DMS114 treated with DMSO at 0.1 percent for 48 hours (cell line): ENCODE measurements at regions not wholly inside any gene's neighbourhood (a gene's known extent, or its start where the extent isn't known, plus 50 kb on each side); places are given as distances from the start of the nearest gene placed in this dataset.

Source experiments
- DNase-seq: peaks from one replicate; lab custom pipeline; 2025; ENCODE audit not compliant: unreplicated experiment; lab: John Stamatoyannopoulos, UW

DNA sequence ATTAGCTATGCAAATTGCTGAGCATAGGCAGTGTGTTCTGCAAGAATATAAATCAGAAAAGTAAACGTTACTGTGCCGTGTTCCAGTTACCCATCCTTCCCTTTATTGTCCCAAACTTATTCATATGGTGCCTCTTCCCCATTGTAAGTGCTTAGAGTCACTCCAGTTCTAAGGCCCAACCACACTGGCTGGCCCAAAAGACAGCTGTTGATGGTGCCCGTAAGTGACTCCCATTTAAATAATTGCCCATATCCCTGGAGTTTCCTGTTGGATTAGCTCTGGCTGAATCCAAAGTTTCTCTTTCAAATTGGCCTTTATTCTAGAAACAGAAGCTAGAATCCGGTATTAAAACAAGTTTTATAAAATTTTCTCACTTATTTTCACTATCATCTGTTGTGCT, 400.1 kb upstream of the DDHD1 start:
- no peak for DNase-seq

- no peak for DNase-seq
Measured at GRCh38 chr14:53551862-53552261, 398.7 kb upstream of the DDHD1 start.

DNA sequence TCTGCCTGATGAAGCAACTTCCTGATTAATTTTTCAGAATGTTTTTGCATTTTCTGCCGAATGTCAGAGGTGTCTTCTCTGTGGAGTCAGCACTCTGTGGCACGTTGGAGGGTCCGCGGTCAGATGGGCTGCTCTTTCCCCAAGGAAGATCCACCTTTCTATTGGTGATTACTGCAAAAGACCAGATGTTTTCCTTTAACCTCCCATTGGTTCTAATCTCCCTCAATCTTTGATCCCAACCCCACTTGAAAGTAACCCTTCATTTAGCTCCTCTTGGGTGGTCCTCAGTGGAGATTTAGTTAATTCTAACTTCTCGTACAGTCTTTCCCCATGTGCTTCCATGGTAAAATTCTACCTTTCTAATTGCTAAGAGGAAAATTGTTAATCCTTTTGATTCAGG, 397.7 kb upstream of the DDHD1 start:
- no peak for DNase-seq

DNA sequence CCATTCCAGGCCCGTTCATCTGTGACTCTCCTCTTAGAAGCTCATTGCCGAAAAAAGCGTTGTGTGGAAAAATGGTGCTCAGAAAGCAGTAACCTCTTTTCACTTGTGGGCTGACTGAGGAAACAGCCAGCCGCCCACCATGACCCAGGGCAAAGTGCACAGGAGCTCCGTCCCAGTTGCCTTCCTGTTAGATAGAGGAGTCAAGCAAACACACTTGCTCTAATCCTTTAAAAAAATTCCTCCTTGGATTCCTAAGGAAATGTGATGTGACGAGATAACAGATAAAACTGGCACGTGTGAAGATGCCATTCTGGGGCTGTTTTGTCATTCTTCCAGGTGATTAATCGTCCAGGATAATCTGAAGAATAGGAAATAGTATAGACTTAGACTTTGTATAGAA, 396.8 kb upstream of the DDHD1 start:
- no peak for DNase-seq

GRCh38 chr14:53547593-53547992, 394.5 kb upstream of the DDHD1 start:
- no peak for DNase-seq

- no peak for DNase-seq
Measured at GRCh38 chr14:53545217-53545616, 392.1 kb upstream of the DDHD1 start.

GRCh38 chr14:53542732-53543131, 389.6 kb upstream of the DDHD1 start:
- no peak for DNase-seq

DNA sequence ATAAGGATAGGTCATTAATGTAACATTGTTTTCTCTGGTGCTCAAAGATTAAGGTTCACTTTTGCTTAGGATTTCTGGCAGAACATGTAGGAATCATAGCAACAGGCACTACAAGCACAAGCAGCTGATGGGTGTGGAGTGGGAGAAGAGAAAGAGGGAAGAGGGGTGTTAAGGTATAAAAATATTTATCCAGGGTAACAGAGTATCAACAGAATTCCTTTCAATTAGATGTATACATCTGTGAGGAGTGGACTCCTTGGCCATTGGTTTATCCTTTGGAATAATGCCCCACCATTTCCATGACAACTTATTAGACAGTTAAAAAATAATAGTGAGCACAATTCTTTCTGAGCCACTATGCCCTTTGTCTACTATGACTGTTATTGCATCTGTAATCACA, 388.3 kb upstream of the DDHD1 start:
- DNase-seq = no peak

- DNase-seq = peak; percentile 29
Measured at GRCh38 chr14:53539489-53540126, 386.5 kb upstream of the DDHD1 start.

GRCh38 chr14:53538316-53538881, 385.3 kb upstream of the DDHD1 start:
- DNase-seq = no peak

DNA sequence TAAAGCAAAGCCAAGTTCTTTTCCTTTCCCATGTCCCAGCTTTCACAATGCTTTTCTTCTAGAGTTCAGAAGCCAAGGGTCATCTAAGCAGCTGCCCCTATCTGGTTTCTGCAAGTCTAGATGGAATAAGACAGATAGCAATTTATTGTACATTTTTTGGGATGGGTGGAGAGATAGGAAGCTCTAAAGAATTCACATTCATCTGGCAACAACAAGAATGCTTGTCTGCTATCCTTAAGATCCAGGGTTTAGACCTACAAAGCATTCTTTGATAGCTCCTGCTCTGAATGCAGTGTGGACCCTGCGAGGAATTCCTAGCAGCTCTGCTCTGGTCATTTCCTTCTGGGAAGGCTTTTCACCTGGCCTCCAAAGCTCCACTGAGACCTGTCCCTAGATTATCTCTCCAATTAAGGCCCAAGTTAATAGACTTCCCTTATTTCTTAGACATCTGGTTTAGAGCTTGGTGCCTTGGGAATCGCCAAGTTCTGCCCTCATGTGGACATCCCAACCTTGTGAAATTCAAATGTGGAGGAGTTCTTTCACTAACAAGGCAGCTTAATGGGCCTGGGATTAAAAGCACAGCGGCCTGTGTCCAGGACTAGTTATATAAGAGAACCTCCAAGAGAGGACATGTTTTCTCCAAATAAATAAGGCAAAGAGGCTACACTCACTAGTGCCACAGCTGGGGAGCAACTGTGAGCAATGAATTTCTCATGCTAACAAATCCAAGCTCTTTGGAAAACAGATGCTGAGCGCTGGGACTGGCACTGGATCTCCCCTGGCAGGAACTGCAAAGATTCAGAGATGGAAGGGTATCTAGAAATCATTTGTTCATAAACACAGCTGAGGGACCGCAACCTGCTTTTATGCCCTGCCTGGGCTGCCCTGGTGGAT, 384.5 kb upstream of the DDHD1 start:
- no peak for DNase-seq

- no peak for DNase-seq
Measured at GRCh38 chr14:53536446-53536845, 383.3 kb upstream of the DDHD1 start.

DNA sequence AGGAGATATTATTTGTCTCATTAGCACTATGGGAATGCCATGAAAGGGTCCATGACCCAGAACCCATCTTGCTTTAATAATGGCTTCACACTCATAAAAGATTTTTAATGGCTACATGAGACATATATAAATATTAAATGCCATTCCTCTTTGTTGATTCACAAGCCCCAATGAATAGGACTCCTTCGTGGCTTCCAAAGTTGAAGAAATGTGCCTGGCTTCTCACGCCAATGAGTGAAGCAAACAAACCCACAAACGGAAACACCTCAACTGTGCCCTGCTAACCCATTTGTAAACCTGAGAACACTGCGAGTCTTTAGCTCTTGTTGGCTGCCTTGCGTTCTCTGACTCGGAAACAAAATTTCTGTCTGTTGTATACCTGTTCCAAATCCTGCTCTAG, 381.7 kb upstream of the DDHD1 start:
- no peak for DNase-seq

GRCh38 chr14:53533384-53533970, 380.4 kb upstream of the DDHD1 start:
- no peak for DNase-seq

DNA sequence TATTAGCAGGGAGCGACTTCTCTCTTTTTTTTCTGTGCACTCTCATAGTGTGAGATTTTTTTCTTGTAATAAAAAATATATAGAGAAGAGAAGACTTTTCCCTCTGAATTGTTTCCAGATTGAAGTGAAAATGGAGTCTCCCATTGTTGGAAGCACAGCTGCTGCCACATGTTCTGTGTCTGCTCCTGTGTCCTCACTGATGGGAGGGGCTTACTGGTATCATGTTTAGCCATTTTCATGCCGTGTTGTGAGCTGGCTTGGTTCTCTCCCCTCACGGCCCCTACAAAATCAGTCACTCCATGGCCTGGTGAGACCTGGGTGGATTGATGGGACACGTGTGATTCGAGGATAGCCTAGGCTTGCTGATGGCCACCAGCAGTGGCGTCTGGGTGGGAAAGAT, 379.7 kb upstream of the DDHD1 start:
- DNase-seq = no peak

- DNase-seq = no peak
Measured at GRCh38 chr14:53531730-53532129, 378.6 kb upstream of the DDHD1 start.

DNA sequence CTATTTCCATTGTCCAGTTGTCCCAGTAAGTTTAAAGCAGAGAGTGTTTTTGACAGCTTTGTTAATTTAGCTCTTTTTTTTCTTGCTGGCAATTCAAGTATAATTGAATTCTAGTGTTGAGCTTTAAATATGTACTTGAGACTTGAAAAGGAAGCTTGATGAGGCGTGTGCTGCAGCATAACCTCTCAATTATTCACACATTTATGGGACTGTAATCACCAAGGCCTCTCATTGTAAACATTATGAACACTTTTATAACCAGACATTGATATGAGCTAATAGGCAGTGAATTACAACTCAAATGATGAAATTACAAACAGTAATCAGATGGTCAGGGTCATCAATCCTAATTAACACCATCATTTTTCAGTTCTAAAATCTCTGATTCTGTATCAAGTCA, 378.0 kb upstream of the DDHD1 start:
- DNase-seq = no peak

GRCh38 chr14:53529519-53529918, 376.4 kb upstream of the DDHD1 start:
- no peak for DNase-seq

GRCh38 chr14:53528185-53528671, 375.1 kb upstream of the DDHD1 start:
- DNase-seq = no peak

- no peak for DNase-seq
Measured at GRCh38 chr14:53526200-53526599, 373.1 kb upstream of the DDHD1 start.

- no peak for DNase-seq
Measured at GRCh38 chr14:53525608-53526007, 372.5 kb upstream of the DDHD1 start.

GRCh38 chr14:53524391-53524790, 371.3 kb upstream of the DDHD1 start:
- no peak for DNase-seq
